Activated CD8-positive, alpha-beta memory T cell treated with anti-CD3 and anti-CD28 coated beads for 36 hours (primary cell): ENCODE measurements at regions not wholly inside any gene's neighbourhood (a gene's known extent, or its start where the extent isn't known, plus 50 kb on each side); places are given as distances from the start of the nearest gene placed in this dataset.

ENCODE experiments used
- CTCF ChIA-PET: fragments of 350-600 bp; sonication (Branson Sonifier 250); formaldehyde crosslinking; loops from one replicate; lab custom pipeline; 2021; ENCODE audit warnings: antibody characterized with exemption; lab: Charles Lee
- POLR2A ChIA-PET: fragments of 350-600 bp; sonication (Branson Sonifier 250); formaldehyde crosslinking; loops from one replicate; lab custom pipeline; 2021; ENCODE audit warnings: antibody characterized with exemption; lab: Charles Lee

- ChIA-PET CTCF (no interaction called here), POLR2A (no interaction called here)
These were observed 298.4 kb upstream of the MTNR1B start for GRCh38 chr11:92671081-92671480.

GRCh38 chr11:92675303-92675702 lies 294.1 kb upstream of the MTNR1B start:
- POLR2A ChIA-PET = no interaction called here
- CTCF ChIA-PET = no interaction called here

GRCh38 chr11:92675810-92676209 lies 293.6 kb upstream of the MTNR1B start:
- CTCF ChIA-PET = no interaction called here
- POLR2A ChIA-PET = no interaction called here

GRCh38 chr11:92678008-92678611 lies 291.3 kb upstream of the MTNR1B start:
- ChIA-PET CTCF (no interaction called here), POLR2A (no interaction called here)

GRCh38 chr11:92681586-92681985 lies 287.9 kb upstream of the MTNR1B start:
- CTCF ChIA-PET = no interaction called here
- POLR2A ChIA-PET = no interaction called here

- ChIA-PET CTCF (no interaction called here), POLR2A (no interaction called here)
These were observed 287.3 kb upstream of the MTNR1B start for GRCh38 chr11:92682136-92682535.

- POLR2A ChIA-PET = no interaction called here
- CTCF ChIA-PET = no interaction called here
These were observed 286.5 kb upstream of the MTNR1B start for GRCh38 chr11:92682952-92683351.

GRCh38 chr11:92685049-92685448 lies 284.4 kb upstream of the MTNR1B start:
- ChIA-PET POLR2A (no interaction called here), CTCF (no interaction called here)

GRCh38 chr11:92687724-92688123 lies 281.7 kb upstream of the MTNR1B start:
- ChIA-PET CTCF (no interaction called here), POLR2A (no interaction called here)

GRCh38 chr11:92688416-92688815 lies 281.0 kb upstream of the MTNR1B start:
- CTCF ChIA-PET = no interaction called here

GRCh38 chr11:92692826-92693546 lies 276.5 kb upstream of the MTNR1B start:
- ChIA-PET POLR2A (no interaction called here), CTCF (no interaction called here)

More at GRCh38 chr11:92688416-92688815, 281.0 kb upstream of the MTNR1B start:
- POLR2A ChIA-PET = no interaction called here

GRCh38 chr11:92696076-92696475 lies 273.4 kb upstream of the MTNR1B start:
- CTCF ChIA-PET = no interaction called here
- POLR2A ChIA-PET = no interaction called here

- CTCF ChIA-PET = no interaction called here
- POLR2A ChIA-PET = no interaction called here
These were observed 271.8 kb upstream of the MTNR1B start for GRCh38 chr11:92697461-92698312.

GRCh38 chr11:92698742-92699141 lies 270.7 kb upstream of the MTNR1B start:
- ChIA-PET POLR2A (no interaction called here), CTCF (no interaction called here)

GRCh38 chr11:92702037-92702804 lies 267.2 kb upstream of the MTNR1B start:
- CTCF ChIA-PET = no interaction called here
- POLR2A ChIA-PET = no interaction called here

GRCh38 chr11:92702805-92703448 lies 266.5 kb upstream of the MTNR1B start:
- CTCF ChIA-PET = no interaction called here
- POLR2A ChIA-PET = no interaction called here

- ChIA-PET POLR2A (no interaction called here), CTCF (no interaction called here)
These were observed 266.0 kb upstream of the MTNR1B start for GRCh38 chr11:92703449-92703830.

GRCh38 chr11:92707173-92707619 lies 262.3 kb upstream of the MTNR1B start:
- ChIA-PET POLR2A (no interaction called here), CTCF (no interaction called here)

GRCh38 chr11:92707665-92708064 lies 261.8 kb upstream of the MTNR1B start:
- POLR2A ChIA-PET = no interaction called here
- CTCF ChIA-PET = no interaction called here
